ENCODE measurements at regions not wholly inside any gene's neighbourhood (a gene's known extent, or its start where the extent isn't known, plus 50 kb on each side); places are given as distances from the start of the nearest gene placed in this dataset.

DNA sequence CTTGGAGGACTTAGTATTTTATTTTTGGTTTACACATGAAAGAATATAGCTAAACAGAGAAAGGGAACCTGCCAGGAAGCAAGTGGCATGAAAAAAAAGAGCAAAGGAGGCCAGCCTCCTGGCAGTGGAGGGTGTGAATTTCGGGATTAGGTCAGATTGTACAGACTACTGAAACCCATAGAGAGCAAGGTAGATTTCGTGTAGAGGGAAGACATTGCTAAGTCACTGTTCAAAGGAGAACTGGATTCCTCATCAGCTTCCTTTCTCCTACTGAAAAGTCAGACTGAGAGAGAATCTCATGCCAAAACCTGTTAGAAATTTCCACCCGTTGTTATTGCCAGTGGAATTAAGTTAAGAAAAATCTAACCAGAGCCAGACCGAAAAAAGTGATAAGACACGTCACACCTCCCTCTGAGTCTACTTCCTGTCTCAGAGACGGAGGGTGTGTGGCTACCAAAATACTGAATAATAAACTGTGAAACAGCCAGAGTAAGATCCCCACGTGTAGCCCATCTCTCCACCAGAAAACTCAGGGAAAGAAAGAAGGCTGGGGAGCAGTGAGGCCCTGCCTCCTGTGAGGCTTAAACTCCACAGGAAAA lies 118.8 kb downstream of the SKIDA1 start:
- no peak for DNase-seq

DNA sequence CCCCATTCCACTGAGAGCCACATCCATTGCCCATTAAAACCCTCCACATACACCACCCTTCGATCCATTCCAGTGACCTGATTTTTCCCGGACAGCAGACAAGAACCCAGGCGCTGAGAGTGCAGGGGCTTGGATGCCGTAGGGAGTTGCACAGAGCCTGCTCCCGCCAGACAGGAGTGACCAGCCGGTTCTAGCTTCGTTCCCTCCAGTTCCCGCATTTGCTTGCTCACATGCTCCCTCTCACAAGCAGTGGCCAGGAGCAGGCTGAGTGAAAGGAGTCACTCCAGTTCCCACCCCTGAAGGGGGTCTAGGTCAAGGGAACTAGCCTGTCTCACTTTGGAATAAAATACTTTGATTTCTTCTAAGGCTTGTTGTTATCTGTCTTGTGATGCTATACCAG lies 119.5 kb downstream of the SKIDA1 start:
- DNase-seq (no peak), ATAC-seq (no peak)
- intact Hi-C loops (cut with DNase I), result no loop called here
- no peaks in the 10 kb centered on the region for H3K27me3 ChIP-seq (ENCODE audit: low read depth)
- H3K4me3 ChIP-seq, result no peak overlapping the region
- TF ChIP-seq, protein P1, sequence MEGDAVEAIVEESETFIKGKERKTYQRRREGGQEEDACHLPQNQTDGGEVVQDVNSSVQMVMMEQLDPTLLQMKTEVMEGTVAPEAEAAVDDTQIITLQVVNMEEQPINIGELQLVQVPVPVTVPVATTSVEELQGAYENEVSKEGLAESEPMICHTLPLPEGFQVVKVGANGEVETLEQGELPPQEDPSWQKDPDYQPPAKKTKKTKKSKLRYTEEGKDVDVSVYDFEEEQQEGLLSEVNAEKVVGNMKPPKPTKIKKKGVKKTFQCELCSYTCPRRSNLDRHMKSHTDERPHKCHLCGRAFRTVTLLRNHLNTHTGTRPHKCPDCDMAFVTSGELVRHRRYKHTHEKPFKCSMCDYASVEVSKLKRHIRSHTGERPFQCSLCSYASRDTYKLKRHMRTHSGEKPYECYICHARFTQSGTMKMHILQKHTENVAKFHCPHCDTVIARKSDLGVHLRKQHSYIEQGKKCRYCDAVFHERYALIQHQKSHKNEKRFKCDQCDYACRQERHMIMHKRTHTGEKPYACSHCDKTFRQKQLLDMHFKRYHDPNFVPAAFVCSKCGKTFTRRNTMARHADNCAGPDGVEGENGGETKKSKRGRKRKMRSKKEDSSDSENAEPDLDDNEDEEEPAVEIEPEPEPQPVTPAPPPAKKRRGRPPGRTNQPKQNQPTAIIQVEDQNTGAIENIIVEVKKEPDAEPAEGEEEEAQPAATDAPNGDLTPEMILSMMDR (IDR thresholded peaks at IDR 0.05), result no peak
- no peaks in the 10 kb centered on the region for H3K9me3 ChIP-seq
- H3K36me3 ChIP-seq, result no peaks in the 10 kb centered on the region
- H3K4me1 ChIP-seq, result no peaks in the 10 kb centered on the region
- no peak overlapping the region for H3K27ac ChIP-seq

More for the DNA sequence above, 118.8 kb downstream of the SKIDA1 start:
- TF ChIP-seq, protein P1 (IDR thresholded peaks at IDR 0.05), result no peak
- intact Hi-C loops (cut with DNase I), result no loop called here
- Histone ChIP-seq H3K36me3 (no peaks in the 10 kb centered on the region), H3K9me3 (no peaks in the 10 kb centered on the region), H3K27me3 (ENCODE audit: low read depth) (no peaks in the 10 kb centered on the region), H3K4me3 (no peak overlapping the region), H3K4me1 (no peaks in the 10 kb centered on the region), H3K27ac (no peak overlapping the region)
- ATAC-seq, result no peak

DNA sequence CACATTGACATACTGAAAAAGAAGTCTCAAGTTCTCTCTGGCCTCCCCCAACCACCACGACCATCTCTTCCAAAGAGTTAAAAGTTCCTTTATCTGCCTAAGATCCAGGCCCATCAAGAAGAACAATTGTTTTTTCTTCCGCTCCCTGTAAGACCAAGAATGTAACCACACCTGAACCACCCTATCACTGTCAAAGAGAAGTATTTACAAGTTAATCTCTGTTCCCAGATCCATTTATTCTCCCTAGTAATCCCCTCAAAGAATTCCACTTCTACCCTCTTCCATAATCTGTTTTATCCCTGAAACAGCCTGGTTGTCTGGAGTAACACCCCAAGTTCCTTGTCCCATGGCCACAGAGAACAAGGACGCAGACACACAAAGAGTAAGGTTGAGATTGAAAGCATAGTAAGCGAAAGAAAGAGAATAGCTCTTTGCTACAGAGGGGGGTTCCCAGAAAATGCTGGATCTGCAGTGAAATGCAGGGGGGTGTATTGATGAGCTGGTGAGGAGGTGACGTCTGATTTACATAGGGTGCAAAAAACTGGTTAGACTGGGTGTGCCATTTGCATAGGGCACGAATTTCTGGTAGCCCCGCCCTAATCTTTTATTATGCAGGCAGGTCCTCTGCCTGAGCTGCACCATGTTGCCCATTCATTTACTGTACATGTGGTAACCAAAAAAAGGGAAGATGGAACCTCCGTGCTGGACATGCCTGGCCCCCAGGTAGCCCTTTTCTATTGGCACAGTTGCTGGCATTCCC lies 122.0 kb downstream of the SKIDA1 start:
- ATAC-seq, result no peak
- Histone ChIP-seq H3K36me3 (no peaks in the 10 kb centered on the region), H3K27ac (no peak overlapping the region), H3K4me3 (no peak overlapping the region), H3K9me3 (no peaks in the 10 kb centered on the region), H3K4me1 (no peaks in the 10 kb centered on the region), H3K27me3 (ENCODE audit: low read depth) (no peaks in the 10 kb centered on the region)
- intact Hi-C loops (cut with DNase I), result no loop called here
- TF ChIP-seq, protein P1 (IDR thresholded peaks at IDR 0.05), result no peak
- DNase-seq, result no peak

DNA sequence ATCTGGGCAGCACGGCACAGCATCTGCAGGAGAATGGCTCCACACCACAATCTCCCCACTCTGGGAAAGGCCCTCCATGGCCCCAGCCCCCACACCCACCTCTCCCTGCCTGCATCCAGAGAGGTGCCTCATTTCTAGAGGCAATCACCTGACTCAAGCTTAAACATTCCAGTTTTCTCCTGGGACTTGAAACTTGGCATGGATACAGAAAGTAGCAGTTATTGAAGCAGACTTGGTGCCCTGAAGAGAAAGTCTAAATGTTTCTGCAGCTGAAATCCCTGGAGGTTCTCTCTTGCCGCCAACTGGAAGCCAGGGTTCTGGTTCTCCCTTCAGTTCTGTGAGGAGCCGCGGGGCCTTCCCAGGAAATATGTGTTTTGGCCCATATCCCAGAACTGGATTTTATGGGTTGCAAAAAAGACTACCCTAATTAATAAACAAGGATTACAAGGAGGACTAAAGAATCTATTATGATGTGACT lies 122.8 kb downstream of the SKIDA1 start:
- ATAC-seq (peak; percentile 19 to 50), DNase-seq (no peak)
- TF ChIP-seq, protein P1 (IDR thresholded peaks at IDR 0.05), result no peak
- no peaks in the 10 kb centered on the region for H3K4me1 ChIP-seq
- no peaks in the 10 kb centered on the region for H3K27me3 ChIP-seq (ENCODE audit: low read depth)
- H3K9me3 ChIP-seq, result no peaks in the 10 kb centered on the region
- intact Hi-C loops (cut with DNase I), result no loop called here
- no peaks in the 10 kb centered on the region for H3K36me3 ChIP-seq
- H3K27ac ChIP-seq, result no peak overlapping the region
- no peak overlapping the region for H3K4me3 ChIP-seq

DNA sequence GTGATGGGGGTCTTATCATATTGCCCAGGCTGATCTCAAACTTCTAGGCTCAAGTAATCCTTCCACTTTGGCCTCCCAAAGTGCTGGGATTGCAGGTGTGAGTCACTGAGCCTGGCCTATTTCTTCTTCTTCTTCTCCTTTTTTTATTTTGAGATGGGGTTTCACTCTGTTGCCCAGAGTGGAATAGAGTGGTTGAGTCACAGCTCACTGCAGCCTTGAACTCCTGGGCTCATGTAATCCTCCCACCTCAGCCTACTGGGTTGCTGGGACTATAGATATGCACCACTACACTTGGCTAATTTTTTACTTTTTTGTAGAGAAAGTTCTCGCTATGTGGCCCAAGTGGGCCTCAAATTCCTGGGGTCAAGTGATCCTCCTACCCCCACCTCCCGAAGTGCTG lies 124.3 kb downstream of the SKIDA1 start:
- Histone ChIP-seq H3K4me3 (no peak overlapping the region), H3K4me1 (no peaks in the 10 kb centered on the region), H3K27ac (no peak overlapping the region), H3K36me3 (no peaks in the 10 kb centered on the region), H3K9me3 (no peaks in the 10 kb centered on the region), H3K27me3 (ENCODE audit: low read depth) (no peaks in the 10 kb centered on the region)
- intact Hi-C loops (cut with DNase I), result no loop called here
- DNase-seq (no peak), ATAC-seq (no peak)
- TF ChIP-seq, protein P1 (IDR thresholded peaks at IDR 0.05), result no peak

Data from lower lobe of right lung (tissue), 2 donors.